ENCODE measurements at regions not wholly inside any gene's neighbourhood (a gene's known extent, or its start where the extent isn't known, plus 50 kb on each side); places are given as distances from the start of the nearest gene placed in this dataset.
"Not testable (repeated sequence)": the region's sequence is repeated elsewhere in the genome, so short reads cannot be mapped to it uniquely, and the experiment has no call there.

DNA sequence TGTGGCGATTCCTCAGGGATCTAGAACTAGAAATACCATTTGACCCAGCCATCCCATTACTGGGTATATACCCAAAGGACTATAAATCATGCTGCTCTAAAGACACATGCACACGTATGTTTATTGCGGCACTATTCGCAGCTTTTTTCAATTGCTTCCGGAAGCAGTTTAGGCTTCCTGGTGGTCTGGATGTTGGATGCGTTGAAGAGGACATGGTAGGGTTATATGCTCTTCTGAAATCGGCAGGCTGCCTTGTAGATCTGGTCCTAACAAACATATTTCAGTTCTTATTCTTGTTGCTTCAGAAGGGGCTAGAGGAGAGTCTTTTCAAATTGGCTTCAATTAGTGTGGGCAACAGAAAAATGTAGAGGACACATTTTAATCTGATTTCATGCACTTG, 243.4 kb downstream of the TMA16 start:
- H3K4me3 ChIP-seq (ENCODE audit: low read depth, low read length); H3K36me3 ChIP-seq (ENCODE audit: control insufficient read depth in 2 of 2, insufficient read depth in 1 of 2, low read length in 2 of 2); H3K4me1 ChIP-seq (ENCODE audit: control insufficient read depth, insufficient read depth, low read length); CTCF ChIA-PET; H3K27ac ChIP-seq (ENCODE audit: extremely low read depth, low read depth, low read length); H3K9me3 ChIP-seq (ENCODE audit: control insufficient read depth, insufficient read depth, low read depth, low read length); POLR2A ChIA-PET: not testable (repeated sequence)

DNA sequence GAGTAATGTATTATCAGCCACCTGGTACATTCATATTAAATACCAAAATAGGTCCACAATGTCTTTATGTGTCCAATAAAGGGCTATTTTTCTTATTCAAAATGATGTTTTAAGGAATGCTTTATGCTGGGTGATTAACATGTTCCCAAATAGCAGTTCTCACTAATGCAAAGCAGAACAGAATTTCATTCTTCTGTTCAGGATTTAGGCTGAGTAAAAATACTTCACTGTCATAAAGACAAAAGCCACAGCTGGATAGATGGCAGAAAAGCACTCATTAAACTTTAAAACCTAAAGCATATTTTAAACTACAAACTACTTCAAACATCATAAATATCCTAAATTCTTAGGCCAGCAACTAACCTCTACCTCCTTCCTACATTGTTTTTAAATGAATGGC, 244.0 kb downstream of the TMA16 start:
- POLR2A ChIA-PET = no interaction called here
- no peaks in the 10 kb centered on the region for H3K9me3 ChIP-seq (ENCODE audit: control insufficient read depth, insufficient read depth, low read depth, low read length)
- CTCF ChIA-PET = no interaction called here
- H3K36me3 ChIP-seq (ENCODE audit: control insufficient read depth in 2 of 2, insufficient read depth in 1 of 2, low read length in 2 of 2) = no peaks in the 10 kb centered on the region
- no peak overlapping the region for H3K4me3 ChIP-seq (ENCODE audit: low read depth, low read length)
- TF ChIP-seq PBX3 (CRISPR knock-in tag; IDR thresholded peaks at IDR 0.05) = no peak
- no peak for TF ChIP-seq GFI1B (tag by site-specific recombination; IDR thresholded peaks at IDR 0.05)
- TF ChIP-seq, protein P1, sequence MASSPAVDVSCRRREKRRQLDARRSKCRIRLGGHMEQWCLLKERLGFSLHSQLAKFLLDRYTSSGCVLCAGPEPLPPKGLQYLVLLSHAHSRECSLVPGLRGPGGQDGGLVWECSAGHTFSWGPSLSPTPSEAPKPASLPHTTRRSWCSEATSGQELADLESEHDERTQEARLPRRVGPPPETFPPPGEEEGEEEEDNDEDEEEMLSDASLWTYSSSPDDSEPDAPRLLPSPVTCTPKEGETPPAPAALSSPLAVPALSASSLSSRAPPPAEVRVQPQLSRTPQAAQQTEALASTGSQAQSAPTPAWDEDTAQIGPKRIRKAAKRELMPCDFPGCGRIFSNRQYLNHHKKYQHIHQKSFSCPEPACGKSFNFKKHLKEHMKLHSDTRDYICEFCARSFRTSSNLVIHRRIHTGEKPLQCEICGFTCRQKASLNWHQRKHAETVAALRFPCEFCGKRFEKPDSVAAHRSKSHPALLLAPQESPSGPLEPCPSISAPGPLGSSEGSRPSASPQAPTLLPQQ (tag by site-specific recombination; IDR thresholded peaks at IDR 0.05) = no peak
- no peak for TF ChIP-seq ZBTB44 (tag by site-specific recombination; IDR thresholded peaks at IDR 0.05)
- no peak for TF ChIP-seq ZNF391 (tag by site-specific recombination; IDR thresholded peaks at IDR 0.05; ENCODE audit: borderline replicate concordance, low read depth)
- TF ChIP-seq ZNF362 (tag by site-specific recombination; IDR thresholded peaks at IDR 0.05) = no peak
- TF ChIP-seq ZFHX2 (tag by site-specific recombination; conservative IDR thresholded peaks at IDR 0.05) = no peak
- no peak for TF ChIP-seq ZNF48 (tag by site-specific recombination; IDR thresholded peaks at IDR 0.05)
- H3K27ac ChIP-seq (ENCODE audit: extremely low read depth, low read depth, low read length) = no peak overlapping the region
- H3K4me1 ChIP-seq (ENCODE audit: control insufficient read depth, insufficient read depth, low read length) = no peaks in the 10 kb centered on the region

DNA sequence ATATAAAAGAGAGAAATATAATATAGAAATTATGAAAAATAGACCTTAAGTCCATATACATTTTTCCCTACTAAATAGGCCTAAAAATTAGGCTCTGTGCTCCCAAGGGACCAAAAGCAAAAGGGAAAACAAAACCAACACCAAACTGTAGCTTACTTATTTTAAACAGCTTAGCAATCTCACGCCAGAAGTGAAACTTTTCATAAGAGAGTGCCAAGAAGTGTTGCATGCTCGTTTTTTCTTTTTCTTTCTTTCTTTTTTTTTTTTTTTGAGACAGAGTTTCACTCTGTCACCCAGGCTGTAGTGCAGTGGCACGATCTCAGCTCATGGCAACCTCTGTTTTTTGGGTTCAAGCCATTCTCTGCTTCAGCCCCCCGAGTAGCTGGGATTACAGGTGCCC, 250.4 kb downstream of the TMA16 start:
- ChIA-PET POLR2A (no interaction called here), CTCF (no interaction called here)
- no peaks in the 10 kb centered on the region for H3K36me3 ChIP-seq (ENCODE audit: control insufficient read depth in 2 of 2, insufficient read depth in 1 of 2, low read length in 2 of 2)
- no peak for TF ChIP-seq ZNF132 (tag by site-specific recombination; IDR thresholded peaks at IDR 0.05; ENCODE audit: borderline replicate concordance)
- TF ChIP-seq OVOL3 (tag by site-specific recombination; IDR thresholded peaks at IDR 0.05) = no peak
- no peak overlapping the region for H3K27ac ChIP-seq (ENCODE audit: extremely low read depth, low read depth, low read length)
- no peaks in the 10 kb centered on the region for H3K4me1 ChIP-seq (ENCODE audit: control insufficient read depth, insufficient read depth, low read length)
- H3K9me3 ChIP-seq (ENCODE audit: control insufficient read depth, insufficient read depth, low read depth, low read length) = no peaks in the 10 kb centered on the region
- H3K4me3 ChIP-seq (ENCODE audit: low read depth, low read length) = no peak overlapping the region

GRCh38 chr4:163747293-163747692, 252.8 kb downstream of the TMA16 start:
- TF ChIP-seq ZNF155 (tag by site-specific recombination; IDR thresholded peaks at IDR 0.05) (no peak), ZNF600 (tag by site-specific recombination; IDR thresholded peaks at IDR 0.05) (no peak), ZNF114 (tag by site-specific recombination; IDR thresholded peaks at IDR 0.05) (no peak), ZBTB7A (tag by site-specific recombination; IDR thresholded peaks at IDR 0.05; ENCODE audit: low read depth) (no peak), KLF8 (tag by site-specific recombination; IDR thresholded peaks at IDR 0.05) (no peak), ZNF560 (tag by site-specific recombination; IDR thresholded peaks at IDR 0.05; ENCODE audit: borderline replicate concordance) (no peak)
- no peaks in the 10 kb centered on the region for H3K36me3 ChIP-seq (ENCODE audit: control insufficient read depth in 2 of 2, insufficient read depth in 1 of 2, low read length in 2 of 2)
- H3K4me1 ChIP-seq (ENCODE audit: control insufficient read depth, insufficient read depth, low read length) = no peaks in the 10 kb centered on the region
- no peaks in the 10 kb centered on the region for H3K9me3 ChIP-seq (ENCODE audit: control insufficient read depth, insufficient read depth, low read depth, low read length)
- H3K4me3 ChIP-seq (ENCODE audit: low read depth, low read length) = no peak overlapping the region
- ChIA-PET CTCF (interaction anchor here (0.6 kb wide), 1 partner anchor 235 kb away, joined by 3 read pairs; no protein-coding TSS in a partner anchor), POLR2A (no interaction called here)
- no peak overlapping the region for H3K27ac ChIP-seq (ENCODE audit: extremely low read depth, low read depth, low read length)
